Keratinocyte (primary cell): ENCODE measurements at regions not wholly inside any gene's neighbourhood (a gene's known extent, or its start where the extent isn't known, plus 50 kb on each side); places are given as distances from the start of the nearest gene placed in this dataset.

Experiments used
- DNase-seq: peaks from one replicate; pipeline ENCODE4 v3.0.0-alpha.2; 2011; ENCODE audit warnings: low read depth, missing footprints, low spot score
- FAIRE-seq: peaks from 2 replicates; lab custom pipeline; 2011; peaks lifted over from hg19 to GRCh38; lab: Jason Lieb, UNC
- H2AFZ ChIP-seq: 2 replicates; pipeline ENCODE4 v1.6.0; 2012; ENCODE audit warnings: low read length, control low read depth, inconsistent platforms; ENCODE audit not compliant: control insufficient read depth
- H3K27ac ChIP-seq: 2 replicates; pipeline ENCODE4 v1.5.1; 2011; ENCODE audit warnings: low read length; ENCODE audit not compliant: control insufficient read depth, insufficient read depth
- H3K27me3 ChIP-seq: 3 replicates; pipeline ENCODE4 v1.6.0; 2011; ENCODE audit warnings: low read length; ENCODE audit not compliant: control insufficient read depth, insufficient read depth; ENCODE audit errors: extremely low read depth
- H3K36me3 ChIP-seq, 2 experiments: 2 replicates in 1 of 2; 3 replicates in 1 of 2; pipeline ENCODE4 v1.5.1; 2011; ENCODE audit warnings: low read length in 2 of 2, mild to moderate bottlenecking in 1 of 2; ENCODE audit not compliant: control insufficient read depth in 2 of 2, insufficient read depth in 2 of 2; ENCODE audit errors: extremely low read depth in 1 of 2
- H3K4me1 ChIP-seq: 3 replicates; pipeline ENCODE4 v1.5.1; 2011; ENCODE audit warnings: low read length; ENCODE audit not compliant: control insufficient read depth, insufficient read depth; ENCODE audit errors: extremely low read depth
- H3K4me2 ChIP-seq: 3 replicates; pipeline ENCODE4 v1.6.0; 2011; ENCODE audit warnings: low read depth, low read length; ENCODE audit not compliant: control insufficient read depth, insufficient read depth; ENCODE audit errors: extremely low read depth
- H3K4me3 ChIP-seq, 3 experiments: fragments of 200-600 bp in 1 of 3; sonication (generic) in 1 of 3; 2 replicates in 2 of 3; 3 replicates in 1 of 3; pipeline ENCODE4 v1.5.1; 2011 to 2016; ENCODE audit warnings: low read length in 3 of 3, mild to moderate bottlenecking in 3 of 3, control low read depth in 2 of 3, inconsistent platforms in 1 of 3, low read depth in 1 of 3, mixed read lengths in 1 of 3, mixed run types in 1 of 3, moderate library complexity in 1 of 3; ENCODE audit not compliant: control insufficient read depth in 2 of 3, insufficient read depth in 2 of 3; ENCODE audit errors: extremely low read depth in 1 of 3
- H3K79me2 ChIP-seq: 2 replicates; pipeline ENCODE4 v1.6.0; 2012; ENCODE audit warnings: low read length; ENCODE audit not compliant: control insufficient read depth, insufficient read depth
- H3K9ac ChIP-seq: 3 replicates; pipeline ENCODE4 v1.6.0; 2011; ENCODE audit warnings: low read length; ENCODE audit not compliant: control insufficient read depth, insufficient read depth; ENCODE audit errors: extremely low read depth
- H3K9me1 ChIP-seq: 3 replicates; pipeline ENCODE4 v1.6.0; 2011; ENCODE audit warnings: low read length; ENCODE audit not compliant: control insufficient read depth, insufficient read depth; ENCODE audit errors: extremely low read depth
- H3K9me3 ChIP-seq: 2 replicates; pipeline ENCODE4 v1.5.1; 2012; ENCODE audit warnings: low read depth, low read length; ENCODE audit not compliant: control insufficient read depth
- H4K20me1 ChIP-seq: 3 replicates; pipeline ENCODE4 v1.6.0; 2011; ENCODE audit warnings: low read length; ENCODE audit not compliant: control insufficient read depth, insufficient read depth; ENCODE audit errors: extremely low read depth
- CTCF ChIP-seq, 3 experiments: IDR thresholded peaks in 1 of 3; conservative IDR thresholded peaks in 1 of 3; optimal IDR thresholded peaks in 1 of 3; 2 replicates in 2 of 3; 3 replicates in 1 of 3; pipeline versions ENCODE3 to v1.5.1; 2011; ENCODE audit warnings: low read length in 3 of 3, mild to moderate bottlenecking in 3 of 3, moderate library complexity in 2 of 3, control low read depth in 1 of 3, inconsistent platforms in 1 of 3; ENCODE audit not compliant: insufficient read depth in 2 of 3; ENCODE audit errors: extremely low read depth in 1 of 3
- EZH2 ChIP-seq: IDR thresholded peaks from one replicate; pipeline ENCODE4 v1.6.1; 2012; ENCODE audit warnings: inconsistent platforms, mild to moderate bottlenecking, low read length, moderate library complexity
- dilution Hi-C: fragments of 300-500 bp; cut with MboI; formaldehyde crosslinking; loops from one replicate; pipeline ENCODE4 v1.7.0; 2020; ENCODE audit warnings: low sequenced_read_pairs; ENCODE audit not compliant: extremely low pct_ligation_motif_present

GRCh38 chr5:126027149-126027548 lies 396.1 kb upstream of the GRAMD2B start:
- H3K4me3 ChIP-seq, result no peak overlapping the region
- no peak for FAIRE-seq
- TF ChIP-seq CTCF (optimal IDR thresholded peaks at IDR 0.05 in 1 of 3, IDR thresholded peaks at IDR 0.05 in 1 of 3, conservative IDR thresholded peaks at IDR 0.05 in 1 of 3; ENCODE audit: extremely low read depth in 1 of 3, insufficient read depth in 2 of 3, low read length in 3 of 3) (no peak), EZH2 (no peak)

GRCh38 chr5:126027652-126028051 lies 395.6 kb upstream of the GRAMD2B start:
- H3K9me1 ChIP-seq, result no peaks in the 10 kb centered on the region
- TF ChIP-seq CTCF (optimal IDR thresholded peaks at IDR 0.05 in 1 of 3, IDR thresholded peaks at IDR 0.05 in 1 of 3, conservative IDR thresholded peaks at IDR 0.05 in 1 of 3; ENCODE audit: extremely low read depth in 1 of 3, insufficient read depth in 2 of 3, low read length in 3 of 3) (no peak), EZH2 (no peak)
- no peak overlapping the region for H3K4me2 ChIP-seq
- dilution Hi-C loops, result no loop called here
- DNase-seq, result no peak
- no peak overlapping the region for H3K9ac ChIP-seq
- no peaks in the 10 kb centered on the region for H3K27me3 ChIP-seq
- no peak for FAIRE-seq
- no peaks in the 10 kb centered on the region for H3K79me2 ChIP-seq
- H3K4me3 ChIP-seq, result no peak overlapping the region
- H3K4me1 ChIP-seq, result no peaks in the 10 kb centered on the region
- no peak overlapping the region for H2AFZ ChIP-seq
- H3K27ac ChIP-seq, result no peak overlapping the region
- no peaks in the 10 kb centered on the region for H3K36me3 ChIP-seq
- no peaks in the 10 kb centered on the region for H3K9me3 ChIP-seq
- no peaks in the 10 kb centered on the region for H4K20me1 ChIP-seq

More at GRCh38 chr5:126027149-126027548, 396.1 kb upstream of the GRAMD2B start:
- Histone ChIP-seq H3K4me1 (no peaks in the 10 kb centered on the region), H2AFZ (no peak overlapping the region), H3K36me3 (no peaks in the 10 kb centered on the region), H3K79me2 (no peaks in the 10 kb centered on the region), H3K9me3 (no peaks in the 10 kb centered on the region), H3K27ac (no peak overlapping the region), H4K20me1 (no peaks in the 10 kb centered on the region), H3K4me2 (no peak overlapping the region), H3K9ac (no peak overlapping the region), H3K9me1 (no peaks in the 10 kb centered on the region), H3K27me3 (no peaks in the 10 kb centered on the region)
- dilution Hi-C loops, result no loop called here
- no peak for DNase-seq
